H9 (cell line): ENCODE measurements at regions not wholly inside any gene's neighbourhood (a gene's known extent, or its start where the extent isn't known, plus 50 kb on each side); places are given as distances from the start of the nearest gene placed in this dataset.

Source experiments
- DNase-seq: peaks from one replicate; pipeline ENCODE4 v3.0.0-alpha.2; 2017
- H2AFZ ChIP-seq: one replicate; pipeline ENCODE4 v1.6.1; 2013; ENCODE audit warnings: mild to moderate bottlenecking, low read length, control low read depth, moderate library complexity
- H2AK5ac ChIP-seq: 2 replicates; pipeline ENCODE4 v1.6.1; 2013; ENCODE audit warnings: low read length, control low read depth, mixed read lengths; ENCODE audit not compliant: insufficient read length
- H2BK120ac ChIP-seq: one replicate; pipeline ENCODE4 v1.6.1; 2013; ENCODE audit warnings: low read depth, mild to moderate bottlenecking, low read length, control low read depth, inconsistent platforms; ENCODE audit not compliant: poor library complexity, severe bottlenecking
- H2BK12ac ChIP-seq: 2 replicates; pipeline ENCODE4 v1.6.1; 2013; ENCODE audit warnings: low read length, control low read depth, mixed read lengths, low read depth; ENCODE audit not compliant: insufficient read length
- H2BK15ac ChIP-seq: 2 replicates; pipeline ENCODE4 v1.6.1; 2013; ENCODE audit warnings: low read depth, low read length, control low read depth
- H2BK20ac ChIP-seq: one replicate; pipeline ENCODE4 v1.6.1; 2013; ENCODE audit warnings: low read depth, mild to moderate bottlenecking, low read length, control low read depth, inconsistent platforms; ENCODE audit not compliant: poor library complexity, severe bottlenecking
- H2BK5ac ChIP-seq: 2 replicates; pipeline ENCODE4 v1.6.1; 2013; ENCODE audit warnings: low read length, control low read depth, mixed read lengths; ENCODE audit not compliant: insufficient read length
- H3K14ac ChIP-seq: 2 replicates; pipeline ENCODE4 v1.6.1; 2013; ENCODE audit warnings: low read length, control low read depth; ENCODE audit not compliant: insufficient read depth
- H3K18ac ChIP-seq: 2 replicates; pipeline ENCODE4 v1.6.1; 2013; ENCODE audit warnings: low read depth, mild to moderate bottlenecking, mixed read lengths, low read length, control low read depth; ENCODE audit not compliant: insufficient read length
- H3K23ac ChIP-seq: 2 replicates; pipeline ENCODE4 v1.6.1; 2013; ENCODE audit warnings: low read length, control low read depth, mixed read lengths, low read depth; ENCODE audit not compliant: insufficient read length
- H3K23me2 ChIP-seq: 2 replicates; pipeline ENCODE4 v1.6.1; 2013; ENCODE audit warnings: low read depth, mild to moderate bottlenecking, mixed read lengths, low read length, control low read depth; ENCODE audit not compliant: insufficient read length, poor library complexity, severe bottlenecking
- H3K27ac ChIP-seq: 2 replicates; pipeline ENCODE4 v1.5.1; 2013; ENCODE audit warnings: low read length, control low read depth, mixed read lengths, low read depth; ENCODE audit not compliant: insufficient read length
- H3K27me3 ChIP-seq: 2 replicates; pipeline ENCODE4 v1.6.1; 2013; ENCODE audit warnings: low read length, control low read depth, inconsistent platforms; ENCODE audit not compliant: insufficient read depth
- H3K4ac ChIP-seq: 2 replicates; pipeline ENCODE4 v1.6.1; 2013; ENCODE audit warnings: low read depth, mild to moderate bottlenecking, control low read depth, inconsistent platforms, low read length, moderate library complexity
- H3K4me1 ChIP-seq: 2 replicates; pipeline ENCODE4 v1.6.1; 2013; ENCODE audit warnings: low read length, control low read depth, inconsistent platforms; ENCODE audit not compliant: insufficient read depth
- H3K4me2 ChIP-seq: 2 replicates; pipeline ENCODE4 v1.6.1; 2013; ENCODE audit warnings: low read length, control low read depth, mixed read lengths; ENCODE audit not compliant: insufficient read length, insufficient read depth
- H3K56ac ChIP-seq: 2 replicates; pipeline ENCODE4 v1.6.1; 2013; ENCODE audit warnings: low read depth, mild to moderate bottlenecking, mixed read lengths, low read length, control low read depth; ENCODE audit not compliant: insufficient read length
- H3K79me1 ChIP-seq: 2 replicates; pipeline ENCODE4 v1.6.1; 2013; ENCODE audit warnings: low read depth, mild to moderate bottlenecking, moderate library complexity, low read length, control low read depth, inconsistent platforms; ENCODE audit not compliant: insufficient read depth, poor library complexity, severe bottlenecking
- H3K79me2 ChIP-seq: 2 replicates; pipeline ENCODE4 v1.6.1; 2013; ENCODE audit warnings: low read length, control low read depth, inconsistent platforms; ENCODE audit not compliant: insufficient read depth
- H3K9ac ChIP-seq: 2 replicates; pipeline ENCODE4 v1.6.1; 2013; ENCODE audit warnings: low read length, control low read depth, mixed read lengths; ENCODE audit not compliant: insufficient read length; ENCODE audit errors: extremely low read depth
- H3K9me3 ChIP-seq: one replicate; pipeline ENCODE4 v1.6.1; 2013; ENCODE audit warnings: low read depth, low read length, inconsistent platforms; ENCODE audit not compliant: control insufficient read depth
- H3T11ph ChIP-seq: one replicate; pipeline ENCODE4 v1.6.1; 2013; ENCODE audit warnings: mild to moderate bottlenecking, low read length, control low read depth, inconsistent platforms
- H4K20me1 ChIP-seq: one replicate; pipeline ENCODE4 v1.6.1; 2013; ENCODE audit not compliant: control insufficient read depth, insufficient read length, insufficient read depth
- H4K5ac ChIP-seq: 2 replicates; pipeline ENCODE4 v1.6.1; 2013; ENCODE audit warnings: low read depth, mild to moderate bottlenecking, mixed read lengths, low read length, control low read depth; ENCODE audit not compliant: insufficient read length
- H4K8ac ChIP-seq: replicated peaks from 2 replicates; pipeline ENCODE4 v1.6.1; 2013; ENCODE audit warnings: low read length, control low read depth, mixed read lengths, low read depth; ENCODE audit not compliant: insufficient read length
- H4K91ac ChIP-seq: 2 replicates; pipeline ENCODE4 v1.6.1; 2013; ENCODE audit warnings: low read depth, mild to moderate bottlenecking, moderate library complexity, mixed read lengths, low read length, control low read depth; ENCODE audit not compliant: insufficient read length
- H3K27ac Mint-ChIP-seq, 3 experiments: 2 replicates in 2 of 3; 3 replicates in 1 of 3; pipeline ENCODE4 v1.8.0; 2020 to 2021; ENCODE audit warnings: mixed read lengths in 3 of 3, mild to moderate bottlenecking in 1 of 3, moderate library complexity in 1 of 3
- H3K27me3 Mint-ChIP-seq: 2 replicates; pipeline ENCODE4 v1.8.0; 2021; ENCODE audit warnings: low read depth, mild to moderate bottlenecking, moderate library complexity, mixed read lengths
- H3K36me3 Mint-ChIP-seq, 3 experiments: 2 replicates in 2 of 3; 3 replicates in 1 of 3; pipeline ENCODE4 v1.8.0; 2020 to 2021; ENCODE audit warnings: low read depth in 3 of 3, mixed read lengths in 3 of 3; ENCODE audit not compliant: insufficient read depth in 1 of 3
- H3K4me1 Mint-ChIP-seq, 2 experiments: 2 replicates each; pipeline ENCODE4 v1.8.0; 2020; ENCODE audit warnings: mixed read lengths in 2 of 2
- H3K4me3 Mint-ChIP-seq, 2 experiments: 2 replicates in 1 of 2; 3 replicates in 1 of 2; pipeline ENCODE4 v1.8.0; 2020 to 2021; ENCODE audit warnings: mild to moderate bottlenecking in 2 of 2, mixed read lengths in 2 of 2, moderate library complexity in 1 of 2
- H3K9me3 Mint-ChIP-seq, 2 experiments: 2 replicates in 1 of 2; 3 replicates in 1 of 2; pipeline ENCODE4 v1.8.0; 2020; ENCODE audit warnings: mild to moderate bottlenecking in 2 of 2, mixed read lengths in 2 of 2, moderate library complexity in 1 of 2
- WGBS: extraction: QIAGEN DNeasy Blood & Tissue Kit; methylation state at CpG from one replicate; pipeline ENCODE4 v1.1.7; 2013; ENCODE audit warnings: missing lambda C conversion rate, low lambda C conversion rate, mixed read lengths; ENCODE audit not compliant: insufficient read length; ENCODE audit errors: extremely low coverage; 5-methylcytosine and 5-hydroxymethylcytosine counted together
- TF ChIP-seq, protein P1 (sequence below): fragments of 200-600 bp; sonication (generic); conservative IDR thresholded peaks from 3 replicates; pipeline ENCODE4 v1.8.0; 2021; ENCODE audit warnings: antibody characterized with exemption, mild to moderate bottlenecking

DNA sequence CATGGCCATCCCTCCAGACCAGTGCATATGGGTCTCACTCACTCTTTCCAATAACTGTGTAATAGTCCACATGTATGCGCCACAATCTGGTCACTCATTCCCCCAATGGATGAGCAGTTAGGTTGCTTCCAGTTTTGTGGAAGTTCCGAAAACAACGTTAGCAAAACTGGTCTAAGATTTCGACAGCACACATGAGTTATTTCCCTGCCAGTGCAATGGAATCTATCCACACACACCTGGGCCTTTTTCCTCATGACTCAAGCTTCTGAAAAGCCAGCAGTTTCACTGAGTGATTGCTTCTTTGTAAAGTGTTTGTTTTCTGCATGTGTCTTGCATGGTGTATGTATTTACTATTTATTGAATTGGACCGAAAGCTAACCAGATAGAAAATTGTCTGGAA, 58.8 kb upstream of the FHIP2A start:
- Histone ChIP-seq H3K14ac (no peak overlapping the region), H2BK15ac (no peak overlapping the region), H3K23me2 (peaks cover 6% of the 10 kb centered on the region), H2BK12ac (no peak overlapping the region), H4K5ac (no peak overlapping the region), H3K4ac (no peak overlapping the region), H4K8ac (no peak overlapping the region), H2BK5ac (no peak overlapping the region), H3K4me1 (peaks cover 3% of the 10 kb centered on the region; the same call in 1 of the 2 replicates), H3K27me3 (no peaks in the 10 kb centered on the region), H4K91ac (no peak overlapping the region), H3K79me2 (no peaks in the 10 kb centered on the region), H3K4me2 (no peak overlapping the region), H2AFZ (no peak overlapping the region), H3K9me3 (no peaks in the 10 kb centered on the region), H3K56ac (no peak overlapping the region), H2AK5ac (no peak overlapping the region), H3K18ac (no peak overlapping the region), H2BK20ac (no peak overlapping the region), H3K9ac (no peak overlapping the region), H2BK120ac (no peak overlapping the region), H3K27ac (no peak overlapping the region), H4K20me1 (no peaks in the 10 kb centered on the region), H3K23ac (no peak overlapping the region), H3K79me1 (no peaks in the 10 kb centered on the region), H3T11ph (no peak overlapping the region)
- H3K36me3 Mint-ChIP-seq: no peaks in the 10 kb centered on the region
- DNase-seq: no peak
- WGBS: no CpG with 5 or more reads among the region's 5 CpGs
- H3K27ac Mint-ChIP-seq: no peak overlapping the region
- peaks cover 2% of the 10 kb centered on the region for H3K27me3 Mint-ChIP-seq
- no peaks in the 10 kb centered on the region for H3K9me3 Mint-ChIP-seq
- no peak overlapping the region for H3K4me3 Mint-ChIP-seq
- peaks cover 8% of the 10 kb centered on the region in 2 experiments for H3K4me1 Mint-ChIP-seq
- TF ChIP-seq, protein P1, sequence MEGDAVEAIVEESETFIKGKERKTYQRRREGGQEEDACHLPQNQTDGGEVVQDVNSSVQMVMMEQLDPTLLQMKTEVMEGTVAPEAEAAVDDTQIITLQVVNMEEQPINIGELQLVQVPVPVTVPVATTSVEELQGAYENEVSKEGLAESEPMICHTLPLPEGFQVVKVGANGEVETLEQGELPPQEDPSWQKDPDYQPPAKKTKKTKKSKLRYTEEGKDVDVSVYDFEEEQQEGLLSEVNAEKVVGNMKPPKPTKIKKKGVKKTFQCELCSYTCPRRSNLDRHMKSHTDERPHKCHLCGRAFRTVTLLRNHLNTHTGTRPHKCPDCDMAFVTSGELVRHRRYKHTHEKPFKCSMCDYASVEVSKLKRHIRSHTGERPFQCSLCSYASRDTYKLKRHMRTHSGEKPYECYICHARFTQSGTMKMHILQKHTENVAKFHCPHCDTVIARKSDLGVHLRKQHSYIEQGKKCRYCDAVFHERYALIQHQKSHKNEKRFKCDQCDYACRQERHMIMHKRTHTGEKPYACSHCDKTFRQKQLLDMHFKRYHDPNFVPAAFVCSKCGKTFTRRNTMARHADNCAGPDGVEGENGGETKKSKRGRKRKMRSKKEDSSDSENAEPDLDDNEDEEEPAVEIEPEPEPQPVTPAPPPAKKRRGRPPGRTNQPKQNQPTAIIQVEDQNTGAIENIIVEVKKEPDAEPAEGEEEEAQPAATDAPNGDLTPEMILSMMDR: no peak
